Dermis microvascular lymphatic vessel endothelial cell (primary cell): ENCODE measurements at regions not wholly inside any gene's neighbourhood (a gene's known extent, or its start where the extent isn't known, plus 50 kb on each side); places are given as distances from the start of the nearest gene placed in this dataset.
A peak's percentile ranks its signal among the peaks of the same experiment; 100 is the strongest.

ENCODE experiments used
- DNase-seq, 2 donors: peaks; one replicate each; pipeline versions ENCODE4 v3.0.0 to v3.0.0-alpha.2; 2010; ENCODE audit warnings: low read depth in 2 of 2

GRCh38 chr2:58640042-58640441, 398.9 kb upstream of the FANCL start:
- no peak for DNase-seq

DNA sequence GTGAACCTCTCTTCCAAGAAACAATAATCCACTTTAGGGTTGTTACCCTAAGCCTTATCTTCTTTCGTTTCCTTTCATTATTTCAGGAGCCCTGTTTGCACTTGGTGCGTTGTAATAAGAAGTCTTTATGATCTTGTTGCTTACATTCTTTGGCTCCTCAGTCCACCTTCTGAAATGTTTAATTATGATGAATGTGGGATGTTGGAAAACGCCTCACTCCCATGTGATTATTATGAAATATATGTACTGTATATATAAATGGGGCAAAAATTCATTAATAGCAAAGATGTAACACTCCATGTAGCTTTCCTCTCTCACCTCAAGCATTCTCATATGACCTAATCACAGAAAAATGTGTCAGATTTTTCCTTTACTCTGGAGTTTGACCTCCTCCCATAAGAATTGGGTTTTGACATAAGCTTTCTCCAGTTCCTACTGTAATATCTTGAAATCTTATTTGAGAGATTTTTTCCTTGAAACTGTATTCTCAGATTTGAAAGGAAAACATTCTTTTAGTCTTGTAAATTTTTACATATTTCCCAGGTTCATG, 397.2 kb upstream of the FANCL start:
- DNase-seq: peak in 1 of 2 donors; percentile 22

DNA sequence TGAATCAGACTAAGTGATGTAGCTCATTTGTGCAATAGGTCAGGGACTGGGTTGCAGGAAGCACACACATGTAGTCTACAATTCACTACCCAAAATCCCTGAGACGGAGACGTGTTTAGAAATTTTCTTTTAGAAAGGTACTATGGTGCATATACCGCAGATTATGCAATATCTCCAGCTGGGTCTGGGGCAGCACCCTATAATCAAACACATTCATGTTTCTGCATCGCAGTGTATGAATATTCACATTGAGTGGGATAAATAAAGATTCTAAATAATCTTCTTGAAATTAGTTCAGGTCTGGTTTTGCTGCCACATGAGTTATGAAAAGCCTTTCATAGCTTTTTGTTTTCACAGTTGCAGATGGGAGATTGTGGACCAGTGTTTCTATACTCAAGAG, 395.7 kb upstream of the FANCL start:
- DNase-seq: no peak

DNA sequence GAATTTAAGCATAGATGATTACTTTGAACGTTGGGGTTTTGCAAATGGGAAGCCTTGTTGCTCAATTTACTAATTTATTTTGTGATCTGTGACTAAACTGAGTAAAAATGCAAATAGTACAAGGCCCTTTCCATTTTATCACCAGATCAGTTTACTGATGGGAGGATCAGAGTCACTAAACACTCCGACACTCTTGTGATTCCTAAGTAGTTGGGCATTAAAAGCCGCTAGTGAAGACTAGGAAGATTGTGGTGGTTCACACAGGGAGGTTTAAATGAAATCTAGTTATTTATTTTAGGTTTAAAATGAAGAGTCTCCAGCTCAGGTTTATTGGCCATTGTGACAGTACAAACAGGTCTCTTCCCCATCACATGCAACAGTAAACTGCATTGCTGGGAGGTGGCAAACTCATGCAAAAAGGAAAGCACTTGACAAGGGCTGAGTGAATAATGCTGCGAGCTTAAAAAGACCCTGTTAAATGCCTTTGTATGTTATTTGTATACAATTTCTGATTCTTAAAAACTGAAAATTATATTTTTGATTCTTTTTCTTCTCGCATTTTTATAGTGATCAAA, 394.8 kb upstream of the FANCL start:
- no peak for DNase-seq

DNA sequence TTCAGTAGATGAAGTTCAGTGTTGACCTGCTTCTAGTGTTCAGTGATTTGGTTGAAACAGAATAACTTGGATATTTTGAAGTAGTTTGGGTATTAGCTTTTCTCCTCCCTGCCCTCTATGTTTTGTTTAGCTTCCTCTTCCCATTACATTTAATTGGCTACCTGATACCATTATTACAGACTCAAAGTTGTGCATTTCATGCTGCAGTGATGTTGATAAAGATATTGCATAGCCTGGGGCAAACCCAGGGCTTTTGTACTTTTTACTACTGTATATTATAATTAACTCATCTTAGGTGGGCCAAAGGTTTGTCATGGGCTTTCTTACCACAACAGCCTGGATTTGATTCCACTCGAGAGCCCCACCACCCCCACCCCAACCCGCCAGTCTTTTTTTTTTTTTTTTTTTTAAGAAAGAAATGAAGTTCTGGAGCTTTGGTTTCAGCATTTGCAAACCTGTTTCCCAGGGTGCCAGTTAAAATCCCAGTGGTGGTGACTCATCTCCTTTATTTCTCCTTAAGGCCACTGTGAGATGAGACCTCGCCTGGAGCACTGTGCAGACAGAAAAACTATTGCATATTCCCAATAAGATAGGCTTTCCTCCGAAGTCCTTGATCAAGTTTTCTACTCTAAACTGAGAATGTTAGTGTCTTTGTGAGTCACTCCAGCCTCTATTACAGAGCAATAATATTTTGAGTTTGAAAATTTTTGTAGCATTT, 393.7 kb upstream of the FANCL start:
- DNase-seq: peak in 1 of 2 donors; percentile 29

DNA sequence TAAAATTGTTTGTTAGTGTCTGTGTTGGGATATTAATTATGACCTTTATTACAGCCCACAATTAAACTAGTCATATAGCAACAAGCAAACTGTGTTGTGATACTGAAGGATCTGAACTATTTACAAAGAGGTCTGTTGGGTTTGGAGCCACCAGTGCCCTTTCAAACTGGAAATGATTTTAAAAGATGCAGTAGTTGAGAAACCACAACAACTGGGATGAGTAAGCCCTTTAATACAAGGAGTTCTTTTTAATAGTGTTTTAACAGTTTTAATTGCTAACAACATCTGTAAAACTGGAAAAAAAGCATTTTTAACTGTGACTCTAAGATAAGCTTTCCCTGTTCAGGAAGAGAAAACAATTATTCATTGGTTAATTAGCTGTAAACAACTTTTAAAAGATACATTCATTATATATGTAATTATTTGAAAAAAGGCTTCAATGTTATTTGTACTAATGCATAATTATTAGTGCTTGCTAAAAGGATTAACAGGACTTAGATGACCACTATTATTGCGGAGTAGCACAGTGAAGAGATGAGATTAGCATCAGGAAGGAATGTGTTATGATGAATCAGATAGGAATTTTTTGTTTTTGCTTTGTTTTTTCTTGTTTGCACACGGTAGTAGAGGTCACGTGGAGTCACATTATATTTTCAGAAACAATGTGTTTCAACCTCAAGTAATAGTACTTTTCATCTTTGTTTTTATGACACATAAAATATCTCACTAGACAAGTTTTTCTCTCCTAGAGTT, 392.7 kb upstream of the FANCL start:
- DNase-seq: peak; percentile 30 to 85

DNA sequence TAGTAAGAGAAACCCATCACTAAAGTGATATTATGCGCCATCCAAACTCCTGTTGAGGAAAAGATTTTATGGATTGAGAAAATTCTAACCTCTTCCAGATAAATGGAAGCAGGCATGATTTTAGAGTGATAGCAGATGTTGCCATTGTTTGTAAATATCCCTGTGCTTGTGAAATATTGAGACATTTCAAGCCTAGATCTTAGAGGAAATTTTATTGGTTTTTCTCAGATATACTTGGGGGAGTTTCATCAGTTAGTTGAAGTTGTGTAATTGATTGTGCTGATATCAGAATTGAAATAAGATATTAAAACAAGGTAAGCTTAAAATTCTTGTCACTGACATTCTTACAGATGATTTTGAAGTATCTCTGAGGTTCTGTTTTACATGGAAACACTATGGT, 390.9 kb upstream of the FANCL start:
- DNase-seq: no peak

DNA sequence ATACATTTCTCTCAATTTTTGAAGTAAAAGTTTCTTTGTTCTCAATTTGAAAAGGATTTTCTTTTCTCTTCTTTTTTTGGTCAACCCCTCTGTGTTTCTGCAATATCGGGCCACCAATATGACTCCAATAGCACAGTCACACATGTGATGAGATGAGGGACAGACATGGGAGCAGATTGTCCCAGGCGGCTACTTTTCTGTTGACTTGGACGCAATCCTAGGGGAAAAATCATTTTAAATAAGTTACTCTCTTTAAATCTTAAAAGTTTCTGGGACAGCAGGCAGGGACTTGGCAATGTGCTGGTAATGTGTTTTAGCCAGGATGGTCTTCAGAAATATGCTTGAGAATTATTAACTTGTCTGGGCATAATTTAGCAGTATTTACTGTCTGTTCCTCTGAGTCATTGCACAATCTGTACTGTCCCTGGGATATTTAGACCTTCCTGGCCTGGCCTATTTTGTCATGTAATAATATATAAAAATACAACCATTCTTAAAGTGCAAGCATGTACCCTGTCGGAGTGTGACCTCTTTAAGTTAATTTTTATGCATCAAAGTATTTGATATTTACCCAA, 388.5 kb upstream of the FANCL start:
- peak in 1 of 2 donors; percentile 15 for DNase-seq

DNA sequence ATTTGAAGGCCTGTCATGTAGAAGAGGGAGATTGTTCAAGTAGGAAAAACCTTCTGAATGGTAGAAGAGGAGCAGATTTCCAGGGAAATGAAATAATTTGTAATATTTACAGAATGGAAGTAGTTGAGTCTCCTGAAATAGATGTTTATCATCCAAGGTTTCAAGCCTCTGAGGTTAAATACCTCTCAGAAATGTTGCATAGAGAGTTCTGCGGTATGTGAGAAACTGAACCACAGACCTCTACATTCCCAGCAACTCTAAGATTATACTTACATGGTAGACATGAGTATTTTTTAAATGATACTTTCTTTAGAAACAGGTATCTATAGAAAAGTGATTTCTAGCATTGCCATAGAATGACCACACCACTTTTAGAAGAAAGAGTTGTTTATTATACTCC, 379.8 kb upstream of the FANCL start:
- DNase-seq: no peak

- peak in 1 of 2 donors; percentile 47 for DNase-seq
These were observed 379.0 kb upstream of the FANCL start for GRCh38 chr2:58620093-58620492.

- DNase-seq: no peak
These were observed 375.8 kb upstream of the FANCL start for GRCh38 chr2:58616961-58617360.

GRCh38 chr2:58614219-58614618, 373.1 kb upstream of the FANCL start:
- no peak for DNase-seq

DNA sequence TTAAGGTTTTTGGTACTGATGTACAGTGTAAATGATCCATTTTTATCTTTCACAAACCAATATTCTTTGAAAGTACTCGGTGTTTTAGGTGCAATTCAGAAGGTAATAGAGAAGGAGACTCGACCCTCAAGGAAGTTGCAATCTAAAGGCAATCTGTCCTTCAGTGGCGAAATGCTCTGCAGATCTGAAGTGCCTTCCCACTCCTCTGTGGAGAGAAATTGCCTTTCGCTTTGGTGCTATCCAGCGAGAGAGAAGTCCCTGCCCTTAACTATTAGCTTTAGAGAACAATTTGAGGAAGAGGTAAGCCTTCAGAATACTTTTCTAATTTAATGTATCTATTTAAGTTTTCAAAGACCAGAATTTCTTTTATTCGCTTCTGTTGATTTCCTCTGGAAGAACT, 371.8 kb upstream of the FANCL start:
- no peak for DNase-seq

DNA sequence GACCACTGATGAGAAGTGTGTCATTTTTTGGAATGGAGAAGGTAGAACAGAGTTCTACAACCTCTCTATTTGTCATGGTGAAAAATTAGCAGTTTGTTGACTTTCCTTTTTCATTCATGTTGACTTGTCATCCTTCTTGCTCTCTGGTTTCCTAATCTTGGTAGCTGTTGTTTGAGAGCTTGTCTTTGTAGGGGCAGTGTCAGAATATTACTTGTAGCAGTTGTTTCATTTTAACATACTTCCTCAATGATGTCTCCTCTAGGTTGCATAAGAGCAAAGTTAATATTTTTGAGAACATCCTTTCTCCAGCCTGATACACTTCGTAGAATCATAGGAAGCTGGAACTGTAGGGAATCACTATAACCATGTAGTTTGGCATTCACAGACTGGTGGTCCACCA, 368.2 kb upstream of the FANCL start:
- no peak for DNase-seq

- DNase-seq: no peak
These were observed 367.0 kb upstream of the FANCL start for GRCh38 chr2:58608146-58608545.

GRCh38 chr2:58607448-58607847, 366.3 kb upstream of the FANCL start:
- no peak for DNase-seq

GRCh38 chr2:58606799-58607198, 365.7 kb upstream of the FANCL start:
- peak in 1 of 2 donors; percentile 18 for DNase-seq

- DNase-seq: no peak
These were observed 363.0 kb upstream of the FANCL start for GRCh38 chr2:58604096-58604495.

GRCh38 chr2:58601017-58601416, 359.9 kb upstream of the FANCL start:
- DNase-seq: no peak

GRCh38 chr2:58598171-58598570, 357.0 kb upstream of the FANCL start:
- DNase-seq: no peak

- DNase-seq: no peak
These were observed 354.6 kb upstream of the FANCL start for GRCh38 chr2:58595714-58596113.

- peak in 1 of 2 donors; percentile 20 for DNase-seq
These were observed 353.6 kb upstream of the FANCL start for GRCh38 chr2:58594762-58595161.
